K562 (cell line): ENCODE measurements at regions not wholly inside any gene's neighbourhood (a gene's known extent, or its start where the extent isn't known, plus 50 kb on each side); places are given as distances from the start of the nearest gene placed in this dataset.

Source experiments
- ATAC-seq: fragments of 200-7000 bp; cut with Tn5 transposase; 3 replicates; pipeline ENCODE4 v1.9.1; 2020; ENCODE audit warnings: moderate library complexity
- BruUV-seq: library from RNA; stranded (reverse); fragments of 400-500 nt; replicated peaks from 2 replicates; lab custom pipeline; 2021; lab: Mats Ljungman, UMichigan
- CTCF ChIA-PET: fragments of 300-600 bp; formaldehyde crosslinking; extraction: SDS; loops from one replicate; lab custom pipeline; 2021; ENCODE audit warnings: low intra/inter-chr PET ratio; lab: Yijun Ruan, JAX
- POLR2A ChIA-PET: fragments of 300-600, 350-650 bp; sonication (Branson Sonifier 250); formaldehyde crosslinking; extraction: SDS; loops from one replicate; lab custom pipeline; 2021; ENCODE audit warnings: antibody characterized with exemption, inconsistent platforms; lab: Yijun Ruan, JAX
- DNase-seq, 4 experiments: peaks; one replicate each; pipeline versions ENCODE4 v3.0.0 to v3.0.0-alpha.2; 2011 to 2018; ENCODE audit warnings: low spot score in 3 of 4, mixed read lengths in 3 of 4; ENCODE audit errors: extremely low read depth in 1 of 4
- FAIRE-seq: peaks from 2 replicates; lab custom pipeline; 2011; peaks lifted over from hg19 to GRCh38; lab: Jason Lieb, UNC
- H2AFZ ChIP-seq: 2 replicates; pipeline ENCODE4 v1.6.0; 2011; ENCODE audit warnings: low read depth, low read length, control low read depth, inconsistent platforms
- H3K27ac ChIP-seq: fragments of 200-600 bp; 3 replicates; pipeline ENCODE4 v1.8.0; 2011; ENCODE audit warnings: low read depth, mild to moderate bottlenecking, control low read depth, inconsistent platforms, low read length, moderate library complexity, mixed read lengths; ENCODE audit errors: extremely low read depth
- H3K27me3 ChIP-seq, 2 experiments: fragments of 300-600 bp in 1 of 2; 2 replicates in 1 of 2; 3 replicates in 1 of 2; pipeline versions ENCODE4 v1.6.0 to v1.8.0; 2011; ENCODE audit warnings: inconsistent platforms in 2 of 2, low read length in 2 of 2, mild to moderate bottlenecking in 1 of 2, mixed read lengths in 1 of 2, moderate library complexity in 1 of 2; ENCODE audit not compliant: control insufficient read depth in 2 of 2, insufficient read depth in 2 of 2
- H3K36me3 ChIP-seq: fragments of 300-600 bp; 3 replicates; pipeline ENCODE4 v1.8.0; 2011; ENCODE audit warnings: mild to moderate bottlenecking, low read length, inconsistent platforms; ENCODE audit not compliant: control insufficient read depth, insufficient read depth
- H3K4me1 ChIP-seq, 2 experiments: fragments of 200-600 bp in 1 of 2; replicated peaks in 1 of 2; 2 replicates in 1 of 2; 3 replicates in 1 of 2; pipeline versions ENCODE4 v1.5.1 to v1.8.0; 2011; ENCODE audit warnings: inconsistent platforms in 2 of 2, low read length in 2 of 2, mild to moderate bottlenecking in 1 of 2, mixed read lengths in 1 of 2, moderate library complexity in 1 of 2; ENCODE audit not compliant: control insufficient read depth in 2 of 2, insufficient read depth in 2 of 2
- H3K4me2 ChIP-seq: 2 replicates; pipeline ENCODE4 v1.6.1; 2011; ENCODE audit warnings: low read length, control low read depth, inconsistent platforms, mixed read lengths; ENCODE audit not compliant: insufficient read depth
- H3K4me3 ChIP-seq: fragments of 200-600 bp; sonication (generic), shearing (Covaris generic); 2 replicates; pipeline ENCODE4 v1.5.1; 2016; ENCODE audit warnings: control low read depth, inconsistent platforms
- H3K79me2 ChIP-seq: fragments of 200-600 bp; 3 replicates; pipeline ENCODE4 v1.8.0; 2011; ENCODE audit warnings: low read length, inconsistent platforms; ENCODE audit not compliant: control insufficient read depth, insufficient read depth
- H3K9ac ChIP-seq, 2 experiments: 2 replicates each; pipeline versions ENCODE4 v1.6.0 to v1.6.1; 2011; ENCODE audit warnings: low read depth in 2 of 2, low read length in 2 of 2, control low read depth in 1 of 2, inconsistent platforms in 1 of 2, mild to moderate bottlenecking in 1 of 2, mixed read lengths in 1 of 2; ENCODE audit not compliant: insufficient read depth in 1 of 2
- H3K9me1 ChIP-seq: one replicate; pipeline ENCODE4 v1.6.0; 2011; ENCODE audit warnings: inconsistent platforms, mild to moderate bottlenecking, low read length, moderate library complexity; ENCODE audit not compliant: control insufficient read depth, insufficient read depth
- H3K9me3 ChIP-seq: replicated peaks from 2 replicates; pipeline ENCODE4 v1.5.1; 2011; ENCODE audit warnings: low read depth, low read length, inconsistent platforms; ENCODE audit not compliant: control insufficient read depth, insufficient read depth
- H4K20me1 ChIP-seq: replicated peaks from 2 replicates; pipeline ENCODE4 v1.6.1; 2011; ENCODE audit warnings: low read length, inconsistent platforms, mixed read lengths; ENCODE audit not compliant: control insufficient read depth, insufficient read depth
- ARHGAP35 ChIP-seq: fragments of 450-650 bp; IDR thresholded peaks from 2 replicates; pipeline ENCODE4 v1.6.1; 2018; ENCODE audit not compliant: partially characterized antibody
- BDP1 ChIP-seq: IDR thresholded peaks from 3 replicates; pipeline ENCODE4 v1.6.1; 2011; ENCODE audit not compliant: insufficient read length, insufficient read depth
- CBFA2T2 ChIP-seq: fragments of 450-650 bp; conservative IDR thresholded peaks from 2 replicates; pipeline ENCODE4 v1.6.1; 2017; ENCODE audit warnings: mild to moderate bottlenecking
- DPF2 ChIP-seq: fragments of 450-650 bp; IDR thresholded peaks from 2 replicates; pipeline ENCODE4 v1.6.1; 2016
- EGR1 ChIP-seq: fragments of 450-650 bp; conservative IDR thresholded peaks from 2 replicates; pipeline ENCODE4 v1.6.1; 2017; ENCODE audit warnings: mild to moderate bottlenecking
- ESRRB ChIP-seq: fragments of 250-450 bp; sonication (Bioruptor Pico); IDR thresholded peaks from 2 replicates; pipeline ENCODE4 v1.5.0; 2020; ENCODE audit warnings: mild to moderate bottlenecking, moderate library complexity, borderline replicate concordance
- NELFE ChIP-seq: IDR thresholded peaks from 2 replicates; pipeline ENCODE4 v1.6.1; 2011; ENCODE audit warnings: mild to moderate bottlenecking; ENCODE audit not compliant: insufficient read depth, insufficient read length
- NR2C2 ChIP-seq, 2 experiments: fragments of 200-800 bp in 1 of 2; sonication (Bioruptor generic) in 1 of 2; sonication (generic) in 1 of 2; formaldehyde crosslinking in 1 of 2; IDR thresholded peaks; 2 replicates each; pipeline versions ENCODE4 v1.6.1 to v1.8.0; 2016 to 2022; ENCODE audit warnings: mild to moderate bottlenecking in 1 of 2, missing compliant biosample characterization in 1 of 2, missing genetic modification characterization in 1 of 2, missing genetic modification reagents in 1 of 2
- PHB ChIP-seq: fragments of 250-450 bp; sonication (Bioruptor Pico); IDR thresholded peaks from 2 replicates; pipeline ENCODE4 v1.5.0; 2021
- RBM15 ChIP-seq: fragments of 200-400 bp; formaldehyde crosslinking; IDR thresholded peaks from 2 replicates; pipeline ENCODE4 v1.6.1; 2018; ENCODE audit warnings: mild to moderate bottlenecking, low read length, moderate library complexity; ENCODE audit not compliant: insufficient read depth
- SAP30 ChIP-seq: fragments of 200-600 bp; sonication (generic); IDR thresholded peaks from 2 replicates; pipeline ENCODE4 v1.6.1; 2012; ENCODE audit warnings: borderline replicate concordance, low read depth, mild to moderate bottlenecking, moderate library complexity, low read length, control low read depth, inconsistent platforms; ENCODE audit not compliant: insufficient read depth, poor library complexity, severe bottlenecking
- SIN3A ChIP-seq, 2 experiments: fragments of 150-350 bp in 1 of 2; IDR thresholded peaks; 2 replicates each; pipeline ENCODE4 v1.6.1; 2011 to 2016; ENCODE audit warnings: borderline replicate concordance in 2 of 2, low read depth in 2 of 2, low read length in 2 of 2, mild to moderate bottlenecking in 2 of 2, moderate library complexity in 2 of 2; ENCODE audit not compliant: control insufficient read depth in 1 of 2
- SMARCA4 ChIP-seq: fragments of 450-650 bp; IDR thresholded peaks from 2 replicates; pipeline ENCODE4 v1.6.1; 2016
- SREBF2 ChIP-seq: sonication (generic); formaldehyde crosslinking; IDR thresholded peaks from 2 replicates; pipeline ENCODE4 v1.4.0; 2020; ENCODE audit warnings: mild to moderate bottlenecking, missing genetic modification reagents
- XRCC5 ChIP-seq: fragments of 200-400 bp; formaldehyde crosslinking; IDR thresholded peaks from 2 replicates; pipeline ENCODE4 v1.6.1; 2017; ENCODE audit warnings: low read depth, mild to moderate bottlenecking, low read length
- ZKSCAN8 ChIP-seq: fragments of 200-800 bp; sonication (Bioruptor generic); IDR thresholded peaks from 2 replicates; pipeline ENCODE4 v1.6.1; 2016; ENCODE audit warnings: missing genetic modification characterization, missing compliant biosample characterization
- ZNF124 ChIP-seq: sonication (generic); formaldehyde crosslinking; IDR thresholded peaks from 2 replicates; pipeline ENCODE4 v1.8.1; 2022; ENCODE audit warnings: missing genetic modification reagents
- ZNF23 ChIP-seq: fragments of 250-450 bp; sonication (Bioruptor Pico); IDR thresholded peaks from 2 replicates; pipeline ENCODE4 v1.4.0; 2020; ENCODE audit warnings: mild to moderate bottlenecking
- ZNF583 ChIP-seq: fragments of 250-450 bp; sonication (Bioruptor Pico); IDR thresholded peaks from 2 replicates; pipeline ENCODE4 v1.4.0; 2020
- WGBS: fragments of 100-300 bp; shearing (Covaris generic); methylation state at CpG from one replicate; pipeline ENCODE4 v1.1.6; 2016; ENCODE audit warnings: low coverage, mixed read lengths; ENCODE audit not compliant: insufficient coverage; ENCODE audit errors: missing lambda C conversion rate; 5-methylcytosine and 5-hydroxymethylcytosine counted together
- in situ Hi-C: fragments of 300-500 bp; cut with MboI; formaldehyde crosslinking; loops from 4 replicates; pipeline ENCODE4 v1.15.0; 2018; ENCODE audit warnings: inconsistent platforms, mixed read lengths
- intact Hi-C: fragments of 100-400 bp; cut with micrococcal nuclease; formaldehyde crosslinking; loops from 2 replicates; pipeline ENCODE4 v1.14.2; 2022
- TF ChIP-seq, protein P1 (sequence below): sonication (generic); formaldehyde crosslinking; IDR thresholded peaks from 2 replicates; pipeline ENCODE4 v1.9.0; 2022; ENCODE audit warnings: mild to moderate bottlenecking, missing genetic modification reagents
- TF ChIP-seq, protein P2 (sequence below): fragments of 450-650 bp; IDR thresholded peaks from 2 replicates; pipeline ENCODE4 v1.6.1; 2016; ENCODE audit warnings: mild to moderate bottlenecking

DNA sequence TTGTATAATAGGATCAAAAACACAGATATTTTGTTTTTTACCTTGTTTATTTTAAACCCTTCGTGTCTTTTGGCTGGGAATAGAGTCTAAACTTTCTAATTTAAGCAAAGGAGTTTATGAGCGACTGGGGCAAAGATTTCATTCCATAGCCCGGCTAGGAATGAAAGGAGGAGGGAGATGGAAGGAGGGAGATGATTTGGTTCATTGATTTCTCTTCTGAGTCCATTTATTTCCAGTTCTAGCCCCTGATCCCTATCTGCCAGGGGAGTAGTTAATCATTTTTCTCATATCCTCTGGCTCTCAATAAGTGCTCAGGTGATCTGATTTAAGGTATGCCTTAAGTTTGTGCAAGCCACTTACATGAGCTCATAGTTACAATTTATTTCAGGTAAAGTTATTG lies 120.0 kb downstream of the SPRY1 start (continued):
- TF ChIP-seq XRCC5: no peak
- no peak for TF ChIP-seq CBFA2T2
- TF ChIP-seq EGR1: no peak
- TF ChIP-seq SMARCA4: no peak

DNA sequence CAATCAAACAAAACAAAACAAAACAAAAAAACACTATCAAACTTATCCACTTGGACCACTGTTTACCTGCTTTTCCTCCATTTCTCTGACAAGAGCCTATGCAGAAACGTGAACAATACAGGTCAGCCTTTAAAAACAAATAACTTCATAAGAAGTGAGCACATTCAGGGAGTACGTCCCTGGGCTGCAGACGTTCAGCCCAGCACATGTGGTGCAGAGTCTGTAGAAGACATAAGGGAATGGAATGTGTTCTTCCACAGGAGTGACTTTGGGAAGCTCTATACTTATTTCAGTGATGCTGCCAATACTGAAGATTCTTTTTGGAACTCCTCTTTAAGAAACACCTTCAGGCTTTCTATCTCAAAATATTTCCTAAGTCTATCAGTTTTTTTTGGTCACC lies 120.6 kb downstream of the SPRY1 start:
- no TSS peak for BruUV-seq
- ATAC-seq (no peak), DNase-seq (no peak), FAIRE-seq (no peak)
- H3K9me1 ChIP-seq: no peaks in the 10 kb centered on the region
- no peak overlapping the region for H3K4me2 ChIP-seq
- no peaks in the 10 kb centered on the region for H3K27me3 ChIP-seq
- in situ Hi-C loops: no loop called here
- no peak overlapping the region for H3K4me3 ChIP-seq
- TF ChIP-seq, protein P1, sequence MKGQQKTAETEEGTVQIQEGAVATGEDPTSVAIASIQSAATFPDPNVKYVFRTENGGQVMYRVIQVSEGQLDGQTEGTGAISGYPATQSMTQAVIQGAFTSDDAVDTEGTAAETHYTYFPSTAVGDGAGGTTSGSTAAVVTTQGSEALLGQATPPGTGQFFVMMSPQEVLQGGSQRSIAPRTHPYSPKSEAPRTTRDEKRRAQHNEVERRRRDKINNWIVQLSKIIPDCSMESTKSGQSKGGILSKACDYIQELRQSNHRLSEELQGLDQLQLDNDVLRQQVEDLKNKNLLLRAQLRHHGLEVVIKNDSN: no peak
- no peak for TF ChIP-seq NR2C2 (CRISPR knock-in tag; IDR thresholded peaks at IDR 0.05)
- no peak for TF ChIP-seq NR2C2 (tag; IDR thresholded peaks at IDR 0.05)
- TF ChIP-seq SAP30: no peak
- TF ChIP-seq SIN3A (IDR thresholded peaks at IDR 0.05; ENCODE audit: borderline replicate concordance in 2 of 2, control insufficient read depth in 1 of 2, low read depth in 2 of 2, low read length in 2 of 2): no peak
- TF ChIP-seq ZNF23 (CRISPR knock-in tag): no peak
- no peak for TF ChIP-seq ESRRB
- TF ChIP-seq NELFE: no peak
- no peak for TF ChIP-seq ARHGAP35
- TF ChIP-seq, protein P2, sequence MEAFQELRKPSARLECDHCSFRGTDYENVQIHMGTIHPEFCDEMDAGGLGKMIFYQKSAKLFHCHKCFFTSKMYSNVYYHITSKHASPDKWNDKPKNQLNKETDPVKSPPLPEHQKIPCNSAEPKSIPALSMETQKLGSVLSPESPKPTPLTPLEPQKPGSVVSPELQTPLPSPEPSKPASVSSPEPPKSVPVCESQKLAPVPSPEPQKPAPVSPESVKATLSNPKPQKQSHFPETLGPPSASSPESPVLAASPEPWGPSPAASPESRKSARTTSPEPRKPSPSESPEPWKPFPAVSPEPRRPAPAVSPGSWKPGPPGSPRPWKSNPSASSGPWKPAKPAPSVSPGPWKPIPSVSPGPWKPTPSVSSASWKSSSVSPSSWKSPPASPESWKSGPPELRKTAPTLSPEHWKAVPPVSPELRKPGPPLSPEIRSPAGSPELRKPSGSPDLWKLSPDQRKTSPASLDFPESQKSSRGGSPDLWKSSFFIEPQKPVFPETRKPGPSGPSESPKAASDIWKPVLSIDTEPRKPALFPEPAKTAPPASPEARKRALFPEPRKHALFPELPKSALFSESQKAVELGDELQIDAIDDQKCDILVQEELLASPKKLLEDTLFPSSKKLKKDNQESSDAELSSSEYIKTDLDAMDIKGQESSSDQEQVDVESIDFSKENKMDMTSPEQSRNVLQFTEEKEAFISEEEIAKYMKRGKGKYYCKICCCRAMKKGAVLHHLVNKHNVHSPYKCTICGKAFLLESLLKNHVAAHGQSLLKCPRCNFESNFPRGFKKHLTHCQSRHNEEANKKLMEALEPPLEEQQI: no peak
- no peak for TF ChIP-seq RBM15
- TF ChIP-seq BDP1: no peak
- no peak for TF ChIP-seq SREBF2 (CRISPR knock-in tag)
- no peak for TF ChIP-seq ZNF583 (CRISPR knock-in tag)
- no peak for TF ChIP-seq PHB
- no peak for TF ChIP-seq ZNF124 (CRISPR knock-in tag)
- TF ChIP-seq DPF2: no peak
- no peak for TF ChIP-seq ZKSCAN8 (CRISPR knock-in tag)
- WGBS: 3% methylated on average over 3 of the region's 3 CpGs
- H2AFZ ChIP-seq: no peak overlapping the region
- no peaks in the 10 kb centered on the region for H3K9me3 ChIP-seq
- no peaks in the 10 kb centered on the region for H3K4me1 ChIP-seq
- intact Hi-C loops: no loop called here
- CTCF ChIA-PET: interaction anchor here (0.6 kb wide), 1 partner anchor 60 kb away, joined by 3 read pairs; no protein-coding TSS in a partner anchor
- no peaks in the 10 kb centered on the region for H4K20me1 ChIP-seq
- H3K79me2 ChIP-seq: no peaks in the 10 kb centered on the region
- no peaks in the 10 kb centered on the region for H3K36me3 ChIP-seq
- H3K27ac ChIP-seq: no peak overlapping the region
- H3K9ac ChIP-seq: no peak overlapping the region
- POLR2A ChIA-PET: no interaction called here
